Ureter (tissue), 1 donor: ENCODE measurements at regions not wholly inside any gene's neighbourhood (a gene's known extent, or its start where the extent isn't known, plus 50 kb on each side); places are given as distances from the start of the nearest gene placed in this dataset.
"Not testable (repeated sequence)": the region's sequence is repeated elsewhere in the genome, so short reads cannot be mapped to it uniquely, and the experiment has no call there.

Experiments
- DNase-seq: peaks from one replicate; pipeline ENCODE4 v3.0.0-alpha.2; 2020; ENCODE audit warnings: low spot score
- donor health status: DM: yes; HTN: yes; CAD: no.

DNA sequence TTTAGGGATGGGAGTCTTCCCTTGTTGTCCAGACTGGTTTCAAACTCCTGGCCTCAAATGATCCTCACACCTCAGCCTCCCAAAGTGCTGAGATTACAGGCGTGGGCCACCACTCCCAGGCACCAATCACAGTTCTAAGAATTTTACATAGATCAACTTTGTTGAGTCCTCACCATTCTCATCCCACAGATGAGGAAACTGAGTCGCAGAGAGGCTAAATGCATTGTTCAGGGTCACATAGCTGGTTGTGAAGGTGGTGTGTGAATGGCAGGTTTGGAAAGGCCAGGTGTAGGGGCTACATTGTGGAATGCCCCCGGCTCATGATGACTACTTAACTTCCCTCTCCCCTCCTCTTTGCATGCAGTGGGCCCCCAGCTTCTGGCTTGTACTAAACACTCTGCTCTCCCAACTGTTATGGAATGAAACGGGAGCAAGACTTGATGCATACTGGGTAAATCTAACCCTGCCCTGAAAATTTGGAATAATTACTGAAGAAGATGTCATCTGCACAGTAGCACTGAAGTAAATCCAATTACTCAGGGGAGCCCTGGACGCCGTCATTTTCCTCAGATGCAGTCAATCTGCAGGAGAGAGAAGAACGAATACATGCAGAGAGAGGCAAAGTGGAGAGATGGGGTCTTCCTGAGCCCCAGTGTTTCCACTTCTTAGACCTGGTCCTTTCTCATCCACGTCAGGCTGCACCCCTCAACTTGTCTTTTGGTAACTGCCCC is 102.3 kb upstream of the ZNF217 start:
- DNase-seq: no peak

DNA sequence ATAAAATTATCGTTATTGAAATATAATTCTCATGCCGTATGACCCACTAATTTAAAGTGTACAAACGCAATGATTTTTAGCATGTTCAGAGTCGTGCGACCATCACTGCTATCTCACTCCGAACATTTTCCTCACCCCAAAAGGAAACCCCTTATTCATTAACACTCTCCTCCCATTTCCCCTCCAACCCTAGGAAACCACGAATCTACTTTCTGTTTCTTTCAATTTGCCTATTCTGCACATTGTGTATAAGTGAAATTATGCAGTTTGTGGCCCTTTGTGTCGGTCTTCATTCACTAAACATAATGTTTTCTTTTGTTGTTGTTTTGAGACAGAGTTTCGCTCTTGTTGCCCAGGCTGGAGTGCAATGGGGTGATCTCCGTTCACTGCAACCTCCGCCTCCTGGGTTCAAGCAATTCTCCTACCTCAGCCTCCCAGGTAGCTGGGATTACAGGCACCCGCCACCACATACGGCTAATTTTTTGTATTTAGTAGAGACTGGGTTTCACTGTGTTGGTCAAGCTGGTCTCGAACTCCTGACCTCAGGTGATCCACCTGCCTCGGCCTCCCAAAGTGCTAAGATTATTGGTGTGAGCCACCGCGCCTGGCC is 99.7 kb upstream of the ZNF217 start:
- DNase-seq: no peak

DNA sequence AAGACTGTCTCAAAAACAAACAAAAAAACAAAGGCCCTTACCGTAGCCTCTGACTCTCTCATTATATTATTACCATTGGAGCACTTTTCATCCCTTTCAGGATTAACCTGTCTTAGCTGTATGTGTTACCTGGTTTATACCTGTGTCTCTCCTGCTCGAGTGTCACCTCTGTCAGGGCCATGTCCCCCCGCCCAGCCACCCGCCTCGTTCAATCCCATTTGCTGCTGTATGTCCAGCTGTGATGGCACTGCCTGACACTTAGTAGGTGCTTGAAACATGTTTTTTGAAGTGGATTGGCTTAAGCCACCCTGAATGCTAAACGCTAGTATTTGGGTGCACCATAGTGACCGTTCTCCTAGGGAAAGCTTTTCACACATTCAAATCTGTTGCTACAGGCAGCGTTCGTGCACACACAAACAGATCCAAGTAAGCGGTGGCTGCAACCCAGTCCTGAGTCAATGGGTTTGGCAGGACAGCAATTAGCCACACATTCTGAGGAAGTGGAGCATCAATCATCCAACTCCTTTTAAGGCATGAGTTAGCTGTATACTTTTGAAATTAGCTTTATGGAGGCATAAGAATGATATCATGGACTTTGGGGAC is 98.9 kb upstream of the ZNF217 start:
- no peak for DNase-seq

DNA sequence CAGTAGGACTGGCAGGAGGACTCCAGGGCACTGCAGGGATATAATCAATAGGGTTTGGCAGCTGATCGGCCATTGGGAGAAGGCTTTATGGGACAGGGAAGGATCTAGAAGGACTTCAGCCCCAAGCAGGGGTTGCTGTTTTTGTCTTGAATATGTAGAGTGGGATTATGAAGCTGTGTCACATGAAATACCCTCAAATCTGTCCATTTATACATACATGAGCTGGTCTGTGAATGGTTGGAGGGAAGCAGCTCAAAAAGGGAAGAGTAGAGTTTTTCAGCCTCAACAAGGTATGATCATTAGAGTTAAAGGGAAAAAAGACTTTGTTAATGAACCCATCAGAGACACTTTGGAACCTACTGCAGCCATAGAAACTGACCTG is 98.2 kb upstream of the ZNF217 start:
- DNase-seq: no peak

GRCh38 chr20:53691060-53691810 is 97.6 kb upstream of the ZNF217 start:
- no peak for DNase-seq

GRCh38 chr20:53688085-53688484 is 94.4 kb upstream of the ZNF217 start:
- DNase-seq: no peak

DNA sequence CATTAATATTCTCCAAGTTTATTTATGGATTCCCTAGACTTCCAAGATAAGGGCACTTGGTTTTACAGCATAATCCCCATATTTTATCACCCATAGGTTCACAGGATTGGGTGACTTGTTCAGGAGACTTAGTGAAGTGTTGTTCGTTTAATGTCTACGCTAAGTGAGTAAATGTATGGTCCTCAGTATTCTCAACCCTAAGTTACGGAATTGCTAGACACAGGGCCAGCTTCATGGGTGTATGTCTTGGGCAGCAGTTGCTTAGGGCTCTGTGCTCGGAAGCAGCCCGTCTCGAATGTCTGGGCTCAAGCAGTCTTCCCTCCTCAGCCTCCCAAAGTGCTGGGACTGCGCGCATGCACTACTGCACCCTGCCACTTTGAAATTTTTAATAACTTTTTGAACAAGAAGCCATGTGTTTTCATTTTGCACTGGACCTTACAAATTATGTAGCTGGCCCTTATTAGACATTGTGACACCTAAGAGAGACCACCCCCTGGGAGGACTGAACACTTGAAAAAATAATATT is 91.5 kb upstream of the ZNF217 start:
- no peak for DNase-seq

DNA sequence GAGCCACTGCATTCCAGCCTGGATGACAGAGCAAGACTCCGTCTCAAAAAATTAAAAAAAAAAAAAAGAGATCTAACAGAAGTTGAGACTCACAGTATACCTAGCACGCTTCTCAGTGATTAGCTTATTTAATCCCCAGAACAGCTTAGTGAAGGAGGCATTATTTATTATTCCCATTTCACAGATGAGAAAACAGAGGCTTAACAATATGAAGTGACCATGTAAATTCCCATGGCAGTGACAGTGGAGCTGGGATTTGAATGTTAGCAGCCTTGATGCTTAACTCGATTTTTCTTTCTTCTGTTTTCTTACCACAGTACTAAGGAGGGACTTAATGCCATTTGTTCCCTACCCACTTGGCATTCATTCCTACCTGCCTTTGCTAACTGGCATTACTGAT is 89.9 kb upstream of the ZNF217 start:
- no peak for DNase-seq

DNA sequence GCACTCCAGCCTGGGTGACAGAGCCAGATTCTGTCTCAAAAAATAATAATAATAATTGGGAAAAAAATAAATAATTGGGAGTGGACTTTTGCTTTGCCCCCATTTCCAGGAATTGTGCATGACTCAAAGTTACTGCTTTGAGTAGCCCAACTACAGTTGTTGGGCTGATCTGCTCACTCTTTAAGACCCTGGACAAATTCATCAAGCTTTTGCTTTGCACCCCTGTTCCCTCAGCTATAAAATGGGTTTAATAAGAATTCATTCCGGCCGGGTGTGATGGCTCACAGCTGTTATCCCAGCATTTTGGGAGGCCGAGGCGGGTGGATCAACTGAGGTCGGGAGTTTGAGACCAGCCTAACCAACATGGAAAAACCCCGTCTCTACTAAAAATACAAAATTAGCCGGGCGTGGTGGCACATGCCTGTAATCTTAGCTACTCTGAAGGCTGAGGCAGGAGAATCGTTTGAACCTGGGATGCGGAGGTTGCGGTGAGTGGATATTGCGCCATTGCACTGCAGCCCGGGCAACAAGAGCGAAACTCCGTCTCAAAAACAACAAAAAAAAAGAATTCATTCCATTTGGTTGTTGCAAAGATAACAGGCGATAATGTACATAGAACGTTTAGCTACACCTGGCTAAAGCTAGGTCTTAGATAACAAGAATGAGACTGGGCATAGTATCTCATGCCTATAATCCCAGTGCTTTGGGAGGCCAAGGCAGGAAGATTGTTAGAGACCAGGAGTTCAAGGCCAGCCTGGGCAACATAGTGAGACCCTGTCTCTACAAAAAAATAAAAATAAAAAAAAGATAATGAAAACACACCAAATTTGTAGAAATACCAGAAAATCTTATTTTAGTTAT is 87.9 kb upstream of the ZNF217 start:
- DNase-seq: no peak

DNA sequence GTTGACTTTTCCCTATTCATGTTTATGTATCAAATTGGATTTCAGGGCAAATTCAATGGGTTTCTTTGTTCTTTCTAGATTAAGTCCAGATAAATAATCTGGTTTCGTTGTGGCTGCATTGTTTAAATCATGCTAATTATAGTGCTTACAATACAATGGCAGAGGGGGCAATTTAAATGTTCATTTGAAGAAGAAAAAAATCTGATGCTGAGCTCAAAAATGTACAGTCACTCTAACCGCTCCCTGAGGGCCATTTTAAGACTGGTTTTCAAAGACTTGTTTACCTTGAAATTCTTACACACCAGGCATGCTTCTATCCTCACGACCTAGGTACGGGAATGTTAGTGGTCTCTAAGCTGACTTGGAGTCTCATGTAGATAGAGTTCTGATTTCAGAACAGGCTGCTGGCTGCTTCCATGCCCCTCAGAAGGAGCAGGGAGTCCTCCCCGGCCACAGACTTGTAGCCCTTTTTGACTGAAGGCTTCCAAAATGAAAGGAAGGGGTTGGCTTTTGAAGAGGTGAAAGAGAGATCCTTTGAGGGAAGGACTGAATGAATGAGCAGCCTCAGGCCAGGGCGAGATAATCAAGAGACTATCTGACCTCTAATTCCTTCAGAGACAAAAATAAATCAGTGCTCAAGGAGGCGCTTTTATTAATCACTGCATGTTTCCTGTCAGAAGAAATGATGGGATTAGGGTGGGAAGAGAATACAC is 86.1 kb upstream of the ZNF217 start:
- no peak for DNase-seq

- DNase-seq: no peak
These were observed 85.5 kb upstream of the ZNF217 start for GRCh38 chr20:53678990-53679596.

DNA sequence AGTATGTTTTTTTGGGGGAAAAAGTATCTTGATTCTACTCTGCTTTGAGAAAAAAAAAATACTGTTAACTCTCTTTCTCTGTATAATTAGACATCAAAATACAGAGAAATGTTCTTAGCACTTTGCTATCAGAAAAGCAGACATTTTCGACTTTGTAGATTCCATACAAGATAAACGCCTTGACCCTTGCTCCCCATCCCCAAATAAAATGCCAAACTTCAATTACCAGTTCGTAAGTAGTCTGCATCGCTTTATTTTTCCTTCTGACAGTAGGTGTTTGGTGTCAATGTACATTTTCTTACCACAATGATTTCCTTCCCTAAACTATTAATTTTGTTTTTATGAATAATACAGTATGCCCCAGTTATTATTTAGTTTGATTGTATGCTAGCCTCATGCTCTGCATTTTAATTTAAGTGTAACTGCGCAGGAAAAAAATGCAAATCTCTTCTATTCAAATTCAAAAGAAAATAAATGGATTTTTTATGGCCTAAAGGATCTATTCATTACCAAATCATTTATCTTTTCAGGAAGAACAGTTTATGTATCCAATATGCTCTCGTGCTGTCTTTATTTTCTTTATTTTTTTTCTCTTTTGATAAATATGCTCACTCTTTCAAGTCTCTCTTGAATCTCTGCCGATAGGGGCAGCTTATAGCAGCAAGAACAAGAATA is 84.8 kb upstream of the ZNF217 start:
- no peak for DNase-seq

DNA sequence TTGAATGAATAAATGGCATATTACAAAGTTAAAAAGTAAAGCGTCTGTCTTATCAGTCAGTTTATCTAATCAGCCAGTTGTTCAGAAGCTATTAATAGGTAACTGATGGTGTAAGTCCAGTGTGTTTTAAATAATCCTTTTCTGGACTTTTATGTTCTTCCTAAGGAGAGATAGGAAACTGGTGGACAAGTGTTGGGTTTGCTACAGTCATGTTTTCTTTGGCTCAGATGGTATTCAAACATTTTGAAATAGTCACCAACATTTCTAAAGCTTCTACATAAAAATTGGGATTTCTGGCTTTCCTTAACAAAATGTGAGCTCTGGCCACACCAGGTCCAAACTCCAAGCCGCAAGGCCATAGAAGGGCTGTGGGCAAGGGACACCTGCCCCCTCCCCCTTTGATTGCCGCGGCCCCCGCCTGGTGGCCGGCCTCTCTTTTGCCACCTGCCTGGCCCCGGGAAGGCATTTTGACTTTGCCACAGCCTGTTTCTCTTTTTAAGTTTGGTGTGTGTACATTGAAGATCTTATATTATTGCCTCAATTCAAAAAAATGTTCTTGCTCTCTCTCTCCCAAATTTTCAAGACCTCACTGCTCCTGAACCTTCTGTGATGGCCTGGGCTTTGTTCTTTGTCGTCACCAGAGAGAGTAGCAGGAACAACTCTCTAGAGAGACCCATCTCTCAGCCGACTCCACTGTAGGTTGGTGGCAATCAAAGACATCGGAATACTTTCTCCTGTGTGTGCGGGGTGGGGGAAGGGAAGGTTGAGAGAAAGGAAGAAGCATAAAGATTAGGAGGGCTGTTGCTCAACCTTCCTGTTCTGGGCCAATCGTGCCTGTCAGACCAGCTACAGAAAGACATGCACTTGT is 84.0 kb upstream of the ZNF217 start:
- DNase-seq: peak; percentile 65

DNA sequence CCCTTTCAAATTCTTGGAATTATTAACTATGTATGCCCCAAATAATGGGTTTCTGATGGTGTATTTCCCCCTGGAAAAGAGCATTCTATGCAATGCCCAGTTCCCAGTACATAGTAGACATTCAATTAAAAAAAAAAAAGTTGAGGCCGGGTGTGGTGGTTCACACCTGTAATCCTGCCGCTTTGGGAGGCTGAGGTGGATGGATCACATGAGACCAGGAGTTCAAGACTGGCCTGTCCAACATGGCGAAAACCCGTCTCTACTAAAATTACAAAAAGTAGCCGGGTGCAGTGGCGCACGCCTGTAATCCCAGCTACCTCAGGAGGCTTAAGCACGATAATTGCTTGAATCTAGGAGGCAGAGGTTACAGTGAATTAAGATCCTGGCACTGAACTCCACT is 83.3 kb upstream of the ZNF217 start:
- no peak for DNase-seq

DNA sequence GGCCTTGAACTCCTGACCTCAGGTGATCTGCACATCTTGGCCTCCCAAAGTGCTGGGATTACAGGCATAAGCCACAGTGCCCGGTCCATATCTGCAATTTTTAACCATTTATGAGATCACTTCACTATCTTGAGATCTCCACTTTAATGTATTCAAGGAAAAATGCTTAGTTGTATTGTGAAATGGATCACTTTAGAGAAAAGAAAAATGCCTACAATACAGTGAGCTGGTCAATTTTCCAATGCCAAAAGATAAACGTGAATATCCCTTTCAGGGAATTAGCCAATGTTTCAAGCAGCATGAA is 82.8 kb upstream of the ZNF217 start:
- no peak for DNase-seq

DNA sequence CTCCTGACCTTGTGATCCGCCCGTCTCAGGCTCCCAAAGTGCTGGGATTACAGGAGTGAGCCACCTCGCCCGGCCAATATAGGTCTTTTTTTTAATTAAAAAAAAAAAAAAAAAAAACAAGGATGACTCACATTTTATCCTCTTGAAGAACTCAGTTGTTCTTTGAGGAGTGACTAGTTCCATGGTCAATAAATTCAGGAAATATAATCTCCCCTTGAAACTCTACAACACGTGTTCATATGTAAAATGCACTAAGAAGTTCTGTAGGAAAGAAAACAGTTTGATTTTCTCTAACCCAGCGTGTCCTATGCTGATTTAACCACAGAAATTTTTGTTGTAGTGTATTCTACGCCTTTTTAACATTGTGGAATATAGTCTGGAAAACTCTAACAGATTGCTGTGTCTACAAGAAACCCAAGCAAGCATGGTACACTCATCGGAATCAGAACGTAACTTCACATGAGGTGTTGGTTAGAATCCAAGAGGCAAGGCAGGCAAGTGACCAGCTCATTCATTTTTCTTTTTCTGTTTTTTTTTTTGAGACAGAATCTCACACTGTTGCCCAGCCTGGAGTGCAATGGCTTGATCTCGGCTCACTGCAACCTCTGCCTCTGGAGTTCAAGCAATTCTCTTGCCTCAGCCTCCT is 79.0 kb upstream of the ZNF217 start:
- no peak for DNase-seq

DNA sequence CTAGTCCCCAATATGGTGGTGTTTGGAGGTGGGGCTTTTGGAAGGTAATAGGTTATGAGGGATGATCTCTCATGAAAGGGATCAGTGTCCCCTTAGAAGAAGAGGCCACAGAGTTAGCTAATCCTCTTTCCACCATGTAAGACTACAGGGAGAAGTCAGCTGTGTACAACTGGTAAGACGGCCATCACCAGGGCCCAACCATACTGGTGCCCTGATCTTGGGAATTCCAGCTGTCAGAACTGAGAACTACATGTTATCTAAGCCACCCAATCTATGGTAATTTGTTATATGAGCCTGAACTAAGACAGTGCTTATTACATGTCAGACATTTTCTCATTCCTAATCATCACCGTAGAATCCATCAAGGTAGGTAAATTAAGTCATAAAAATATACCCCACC is 77.7 kb upstream of the ZNF217 start:
- DNase-seq: no peak

DNA sequence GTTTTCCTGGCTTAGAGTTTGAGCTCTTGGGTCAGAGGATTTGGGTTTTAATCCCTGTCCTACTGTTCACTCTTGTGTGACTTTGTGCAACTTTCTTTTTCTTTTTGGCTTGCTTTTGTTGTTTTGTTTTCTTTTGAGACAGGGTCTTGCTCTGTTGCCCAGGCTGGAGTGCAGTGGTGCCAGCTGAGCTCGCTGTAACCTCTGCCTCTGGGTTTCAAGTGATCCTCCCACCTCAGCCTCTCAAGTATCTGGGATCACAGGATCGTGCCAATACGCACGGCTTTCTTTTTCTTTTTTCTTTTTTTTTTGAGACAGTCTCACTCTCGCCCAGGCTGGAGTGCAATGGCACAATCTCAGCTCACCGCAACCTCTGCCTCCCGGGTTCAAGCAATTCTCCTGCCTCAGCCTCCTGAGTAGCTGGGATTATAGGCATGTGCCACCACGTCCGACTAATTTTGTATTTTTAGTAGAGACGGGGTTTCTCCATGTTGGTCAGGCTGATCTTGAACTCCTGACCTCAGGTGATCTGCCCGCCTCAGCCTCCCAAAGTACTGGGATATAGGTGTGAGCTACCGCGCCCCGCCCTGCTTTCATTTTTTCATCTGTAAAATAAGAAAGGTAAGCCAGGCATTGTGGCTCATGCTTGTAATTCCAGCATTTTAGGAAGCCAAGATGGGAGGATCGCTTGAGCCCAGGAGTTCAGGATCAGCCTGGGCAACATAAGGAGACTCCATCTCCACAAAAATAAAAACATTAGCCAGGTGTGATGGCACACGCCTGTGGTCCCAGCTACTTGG is 76.1 kb upstream of the ZNF217 start:
- not testable (repeated sequence) for DNase-seq
